GM23338 (cell line): ENCODE measurements at regions not wholly inside any gene's neighbourhood (a gene's known extent, or its start where the extent isn't known, plus 50 kb on each side); places are given as distances from the start of the nearest gene placed in this dataset.

Experiments used
- ATAC-seq: fragments of 200-7000 bp; cut with Tn5 transposase; 3 replicates; pipeline ENCODE4 v1.9.1; 2020
- DNase-seq: peaks from one replicate; pipeline ENCODE4 v3.0.0-alpha.2; 2015; ENCODE audit warnings: low spot score
- H2AFZ ChIP-seq: fragments of 200-600 bp; sonication (generic); 2 replicates; pipeline ENCODE4 v1.8.0; 2016; ENCODE audit warnings: antibody characterized with exemption, mild to moderate bottlenecking, moderate library complexity
- H3F3A ChIP-seq: fragments of 200-600 bp; sonication (generic); replicated peaks from 2 replicates; pipeline ENCODE4 v1.8.0; 2017; ENCODE audit warnings: antibody characterized with exemption, mixed run types, low read depth
- H3K27ac ChIP-seq: fragments of 200-600 bp; sonication (generic); 2 replicates; pipeline ENCODE4 v1.6.1; 2016; ENCODE audit warnings: low read depth
- H3K27me3 ChIP-seq: fragments of 200-600 bp; sonication (generic); 2 replicates; pipeline ENCODE4 v1.8.0; 2016; ENCODE audit warnings: mild to moderate bottlenecking, mixed run types, moderate library complexity; ENCODE audit not compliant: insufficient read depth
- H3K36me3 ChIP-seq: fragments of 200-600 bp; sonication (generic); 2 replicates; pipeline ENCODE4 v1.8.0; 2016; ENCODE audit warnings: mild to moderate bottlenecking; ENCODE audit not compliant: insufficient read depth
- H3K4me1 ChIP-seq: fragments of 200-600 bp; sonication (generic); 2 replicates; pipeline ENCODE4 v1.8.0; 2016; ENCODE audit warnings: mild to moderate bottlenecking, moderate library complexity; ENCODE audit not compliant: insufficient read depth
- H3K4me2 ChIP-seq: fragments of 200-600 bp; sonication (generic); 2 replicates; pipeline ENCODE4 v1.7.1; 2017; ENCODE audit warnings: mixed run types
- H3K4me3 ChIP-seq: fragments of 200-600 bp; sonication (generic); 2 replicates; pipeline ENCODE4 v1.6.1; 2016; ENCODE audit warnings: mixed run types
- H3K79me2 ChIP-seq: fragments of 200-600 bp; sonication (generic); replicated peaks from 2 replicates; pipeline ENCODE4 v1.8.0; 2017; ENCODE audit warnings: mild to moderate bottlenecking; ENCODE audit not compliant: insufficient read depth
- H3K9me2 ChIP-seq: fragments of 200-600 bp; sonication (generic); 2 replicates; pipeline ENCODE4 v1.8.0; 2017; ENCODE audit not compliant: insufficient read depth
- H4K20me1 ChIP-seq: fragments of 200-600 bp; sonication (generic); replicated peaks from 2 replicates; pipeline ENCODE4 v1.8.0; 2017; ENCODE audit warnings: mild to moderate bottlenecking; ENCODE audit not compliant: insufficient read depth
- H3K27ac Mint-ChIP-seq: 2 replicates; pipeline ENCODE4 v1.8.0; 2020; ENCODE audit warnings: inconsistent platforms, mild to moderate bottlenecking, moderate library complexity, mixed read lengths
- H3K27me3 Mint-ChIP-seq: 3 replicates; pipeline ENCODE4 v1.8.0; 2022; ENCODE audit warnings: low read depth, mild to moderate bottlenecking, moderate library complexity, mixed read lengths, inconsistent platforms; ENCODE audit not compliant: insufficient read depth, poor library complexity
- H3K36me3 Mint-ChIP-seq: 3 replicates; pipeline ENCODE4 v1.8.0; 2021; ENCODE audit warnings: low read depth, mild to moderate bottlenecking, inconsistent platforms, moderate library complexity, mixed read lengths
- H3K4me1 Mint-ChIP-seq: 3 replicates; pipeline ENCODE4 v1.8.0; 2020; ENCODE audit warnings: mild to moderate bottlenecking, inconsistent platforms, mixed read lengths
- H3K4me3 Mint-ChIP-seq: 3 replicates; pipeline ENCODE4 v1.8.0; 2021; ENCODE audit warnings: moderate library complexity, mild to moderate bottlenecking, inconsistent platforms, mixed read lengths
- H3K9me3 Mint-ChIP-seq: 3 replicates; pipeline ENCODE4 v1.8.0; 2020; ENCODE audit warnings: moderate library complexity, mild to moderate bottlenecking, inconsistent platforms, mixed read lengths
- CREB1 ChIP-seq: fragments of 250-450 bp; sonication (Bioruptor Pico); IDR thresholded peaks from 2 replicates; pipeline ENCODE4 v1.5.0; 2020; ENCODE audit warnings: low read depth, mild to moderate bottlenecking, moderate library complexity
- CTCF ChIP-seq, 2 experiments: fragments of 200-600 bp in 1 of 2; sonication (generic) in 1 of 2; conservative IDR thresholded peaks; 2 replicates each; pipeline versions ENCODE4 v1.5.1 to v1.6.1; 2016 to 2017; ENCODE audit warnings: antibody characterized with exemption in 2 of 2, low read depth in 2 of 2, mild to moderate bottlenecking in 2 of 2, moderate library complexity in 1 of 2
- ETS1 ChIP-seq: IDR thresholded peaks from 2 replicates; pipeline ENCODE4 v1.6.1; 2016; ENCODE audit warnings: antibody characterized with exemption
- EZH2 ChIP-seq: fragments of 200-600 bp; sonication (generic); IDR thresholded peaks from one replicate; pipeline ENCODE4 v1.8.0; 2017; ENCODE audit warnings: antibody characterized with exemption, mild to moderate bottlenecking, low read depth; ENCODE audit not compliant: unreplicated experiment
- EZH2phosphoT487 ChIP-seq: fragments of 200-600 bp; sonication (generic); IDR thresholded peaks from one replicate; pipeline ENCODE4 v1.8.1; 2018; ENCODE audit warnings: antibody characterized with exemption; ENCODE audit not compliant: unreplicated experiment
- JUNB ChIP-seq: IDR thresholded peaks from one replicate; pipeline ENCODE4 v1.6.1; 2016; ENCODE audit warnings: antibody characterized with exemption; ENCODE audit not compliant: unreplicated experiment
- NANOG ChIP-seq: IDR thresholded peaks from 2 replicates; pipeline ENCODE4 v1.6.1; 2016; ENCODE audit warnings: antibody characterized with exemption, borderline replicate concordance
- POLR2AphosphoS5 ChIP-seq: IDR thresholded peaks from 2 replicates; pipeline ENCODE4 v1.6.1; 2016; ENCODE audit warnings: antibody characterized with exemption, low read depth
- STAT1 ChIP-seq: IDR thresholded peaks from one replicate; pipeline ENCODE4 v1.6.1; 2016; ENCODE audit warnings: antibody characterized with exemption; ENCODE audit not compliant: unreplicated experiment
- ZNF114 ChIP-seq: fragments of 250-450 bp; sonication (Bioruptor Pico); IDR thresholded peaks from 2 replicates; pipeline ENCODE4 v1.5.0; 2020; ENCODE audit warnings: mild to moderate bottlenecking, moderate library complexity
- ZNF331 ChIP-seq: fragments of 250-450 bp; sonication (Bioruptor Pico); IDR thresholded peaks from 2 replicates; pipeline ENCODE4 v1.5.0; 2020; ENCODE audit warnings: low read depth, mild to moderate bottlenecking, moderate library complexity
- ZNF462 ChIP-seq: fragments of 250-450 bp; sonication (Bioruptor Pico); IDR thresholded peaks from 2 replicates; pipeline ENCODE4 v1.5.0; 2020; ENCODE audit warnings: mild to moderate bottlenecking, moderate library complexity
- TF ChIP-seq, protein P1 (sequence below): IDR thresholded peaks from one replicate; pipeline ENCODE4 v1.6.1; 2018; ENCODE audit warnings: antibody characterized with exemption; ENCODE audit not compliant: unreplicated experiment

GRCh38 chr14:98169170-98169587 is 1102.8 kb downstream of the BCL11B start:
- no peaks in the 10 kb centered on the region for H3K36me3 ChIP-seq
- no peaks in the 10 kb centered on the region for H3F3A ChIP-seq
- peaks cover 9% of the 10 kb centered on the region for H3K4me1 ChIP-seq
- no peak overlapping the region for H3K4me2 ChIP-seq
- ATAC-seq (no peak), DNase-seq (no peak)
- H3K79me2 ChIP-seq = no peaks in the 10 kb centered on the region
- no peaks in the 10 kb centered on the region for H3K36me3 Mint-ChIP-seq
- TF ChIP-seq STAT1 (no peak), NANOG (no peak), EZH2 (no peak), POLR2AphosphoS5 (no peak), ZNF331 (CRISPR knock-in tag) (no peak), EZH2phosphoT487 (no peak), JUNB (no peak), ETS1 (no peak), CREB1 (CRISPR knock-in tag) (no peak), ZNF462 (CRISPR knock-in tag) (no peak), CTCF (conservative IDR thresholded peaks at IDR 0.05; ENCODE audit: low read depth in 2 of 2) (no peak), ZNF114 (CRISPR knock-in tag) (no peak)
- TF ChIP-seq, protein P1, sequence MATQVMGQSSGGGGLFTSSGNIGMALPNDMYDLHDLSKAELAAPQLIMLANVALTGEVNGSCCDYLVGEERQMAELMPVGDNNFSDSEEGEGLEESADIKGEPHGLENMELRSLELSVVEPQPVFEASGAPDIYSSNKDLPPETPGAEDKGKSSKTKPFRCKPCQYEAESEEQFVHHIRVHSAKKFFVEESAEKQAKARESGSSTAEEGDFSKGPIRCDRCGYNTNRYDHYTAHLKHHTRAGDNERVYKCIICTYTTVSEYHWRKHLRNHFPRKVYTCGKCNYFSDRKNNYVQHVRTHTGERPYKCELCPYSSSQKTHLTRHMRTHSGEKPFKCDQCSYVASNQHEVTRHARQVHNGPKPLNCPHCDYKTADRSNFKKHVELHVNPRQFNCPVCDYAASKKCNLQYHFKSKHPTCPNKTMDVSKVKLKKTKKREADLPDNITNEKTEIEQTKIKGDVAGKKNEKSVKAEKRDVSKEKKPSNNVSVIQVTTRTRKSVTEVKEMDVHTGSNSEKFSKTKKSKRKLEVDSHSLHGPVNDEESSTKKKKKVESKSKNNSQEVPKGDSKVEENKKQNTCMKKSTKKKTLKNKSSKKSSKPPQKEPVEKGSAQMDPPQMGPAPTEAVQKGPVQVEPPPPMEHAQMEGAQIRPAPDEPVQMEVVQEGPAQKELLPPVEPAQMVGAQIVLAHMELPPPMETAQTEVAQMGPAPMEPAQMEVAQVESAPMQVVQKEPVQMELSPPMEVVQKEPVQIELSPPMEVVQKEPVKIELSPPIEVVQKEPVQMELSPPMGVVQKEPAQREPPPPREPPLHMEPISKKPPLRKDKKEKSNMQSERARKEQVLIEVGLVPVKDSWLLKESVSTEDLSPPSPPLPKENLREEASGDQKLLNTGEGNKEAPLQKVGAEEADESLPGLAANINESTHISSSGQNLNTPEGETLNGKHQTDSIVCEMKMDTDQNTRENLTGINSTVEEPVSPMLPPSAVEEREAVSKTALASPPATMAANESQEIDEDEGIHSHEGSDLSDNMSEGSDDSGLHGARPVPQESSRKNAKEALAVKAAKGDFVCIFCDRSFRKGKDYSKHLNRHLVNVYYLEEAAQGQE = no peak
- H3K27me3 ChIP-seq = no peaks in the 10 kb centered on the region
- no peak overlapping the region for H3K27ac ChIP-seq
- peaks cover 18% of the 10 kb centered on the region for H3K4me1 Mint-ChIP-seq
- no peak overlapping the region for H3K4me3 Mint-ChIP-seq
- no peak overlapping the region for H3K4me3 ChIP-seq
- H3K9me3 Mint-ChIP-seq = no peaks in the 10 kb centered on the region
- H4K20me1 ChIP-seq = no peaks in the 10 kb centered on the region
- H3K27ac Mint-ChIP-seq = no peak overlapping the region
- no peaks in the 10 kb centered on the region for H3K9me2 ChIP-seq
- H2AFZ ChIP-seq = no peak overlapping the region
- H3K27me3 Mint-ChIP-seq = peaks cover 5% of the 10 kb centered on the region
